ENCODE measurements at regions not wholly inside any gene's neighbourhood (a gene's known extent, or its start where the extent isn't known, plus 50 kb on each side); places are given as distances from the start of the nearest gene placed in this dataset.

GRCh38 chr4:119729835-119730670 lies 101.4 kb upstream of the PDE5A start:
- TF ChIP-seq POLR2AphosphoS5 (IDR thresholded peaks at IDR 0.05; ENCODE audit: borderline replicate concordance, low read depth, low read length): no peak
- no peak for TF ChIP-seq EZH2 (IDR thresholded peaks at IDR 0.05)
- no peak for TF ChIP-seq FOXP2 (optimal IDR thresholded peaks at IDR 0.05; ENCODE audit: control extremely low read depth, extremely low read length, insufficient read depth)
